Aorta (tissue), 5 donors: ENCODE measurements at regions not wholly inside any gene's neighbourhood (a gene's known extent, or its start where the extent isn't known, plus 50 kb on each side); places are given as distances from the start of the nearest gene placed in this dataset.
A peak's percentile ranks its signal among the peaks of the same experiment; 100 is the strongest.

ENCODE experiments used
- ATAC-seq: fragments of 200-7000 bp; cut with Tn5 transposase; one replicate; pipeline ENCODE4 v1.9.1; 2022; ENCODE audit warnings: moderate library complexity; ENCODE audit not compliant: low FRiP score
- DNase-seq, 2 donors: peaks; one replicate each; pipeline ENCODE4 v3.0.0-alpha.2; 2020
- H3K27ac ChIP-seq, 2 donors: one replicate each; pipeline ENCODE4 v1.5.1; 2013; ENCODE audit warnings: low read length in 2 of 2, mild to moderate bottlenecking in 2 of 2, moderate library complexity in 2 of 2, control low read depth in 1 of 2, inconsistent platforms in 1 of 2, low read depth in 1 of 2
- H3K27me3 ChIP-seq, 2 donors: one replicate each; pipeline ENCODE4 v1.6.1; 2013; ENCODE audit warnings: control low read depth in 1 of 2, low read length in 1 of 2, mild to moderate bottlenecking in 1 of 2, moderate library complexity in 1 of 2; ENCODE audit not compliant: insufficient read depth in 2 of 2, control insufficient read depth in 1 of 2
- H3K36me3 ChIP-seq, 2 donors: one replicate each; pipeline ENCODE4 v1.6.1; 2013; ENCODE audit warnings: control low read depth in 1 of 2, low read length in 1 of 2, mild to moderate bottlenecking in 1 of 2; ENCODE audit not compliant: insufficient read depth in 2 of 2, control insufficient read depth in 1 of 2
- H3K4me1 ChIP-seq, 2 donors: one replicate each; pipeline ENCODE4 v1.6.1; 2013; ENCODE audit warnings: low read length in 2 of 2, control low read depth in 1 of 2, mild to moderate bottlenecking in 1 of 2, moderate library complexity in 1 of 2; ENCODE audit not compliant: insufficient read depth in 2 of 2, control insufficient read depth in 1 of 2
- H3K4me3 ChIP-seq, 2 donors: one replicate each; pipeline ENCODE4 v1.5.1; 2013; ENCODE audit warnings: low read length in 2 of 2, control low read depth in 1 of 2, mild to moderate bottlenecking in 1 of 2
- H3K9me3 ChIP-seq: one replicate; pipeline ENCODE4 v1.6.1; 2013; ENCODE audit warnings: mild to moderate bottlenecking, low read length; ENCODE audit not compliant: control insufficient read depth
- WGBS, 2 donors: extraction: QIAGEN DNeasy Blood & Tissue Kit; methylation state at CpG; one replicate each; pipeline ENCODE4 v1.1.7; 2013; 5-methylcytosine and 5-hydroxymethylcytosine counted together
- intact Hi-C, 2 donors: fragments of 100-400 bp; cut with DNase I; formaldehyde crosslinking; loops; one replicate each; pipeline versions ENCODE4 v1.14.2 to v1.15.0; 2022
- donor health status: healthy with polysubstance abuse.
- donor health status: Bipolar disorder and iron deficiency.
- donor health status: DM: no; HTN: no; CAD: no.
- donor health status: DM: no; HTN: no; CAD: no.
- donor health status: DM: yes; HTN: yes; CAD: no.

DNA sequence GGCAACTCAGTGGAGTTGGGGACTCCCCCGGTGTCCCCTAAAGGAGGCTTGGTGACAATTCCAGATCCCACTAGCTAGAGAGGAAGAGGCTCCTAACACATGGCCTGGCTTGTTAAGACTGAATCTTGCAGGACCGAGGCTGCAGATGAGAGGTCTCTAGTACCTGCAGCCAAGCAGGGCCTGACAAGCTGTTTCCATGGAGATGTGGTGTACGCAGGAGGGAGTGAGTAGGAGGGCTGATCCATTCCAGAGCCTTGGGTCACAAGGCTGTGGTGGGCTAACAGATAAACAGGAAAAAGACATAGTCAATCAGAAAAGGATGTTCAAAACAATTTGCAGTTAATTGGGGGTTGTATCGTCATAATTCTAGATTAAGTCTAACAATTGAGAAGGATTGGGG, 77.3 kb upstream of the MKLN1 start:
- no peak for ATAC-seq
- intact Hi-C loops: no loop called here
- no peaks in the 10 kb centered on the region for H3K27me3 ChIP-seq
- H3K4me1 ChIP-seq: peaks cover 0 to 4% of the 10 kb centered on the region in 2 donors
- peaks cover 9% of the 10 kb centered on the region for H3K9me3 ChIP-seq
- DNase-seq: no peak
- no peak overlapping the region for H3K27ac ChIP-seq
- no peaks in the 10 kb centered on the region for H3K36me3 ChIP-seq
- no peak overlapping the region for H3K4me3 ChIP-seq
- 70 to 74% methylated on average over 4 of the region's 4 CpGs for WGBS, 2 donors

DNA sequence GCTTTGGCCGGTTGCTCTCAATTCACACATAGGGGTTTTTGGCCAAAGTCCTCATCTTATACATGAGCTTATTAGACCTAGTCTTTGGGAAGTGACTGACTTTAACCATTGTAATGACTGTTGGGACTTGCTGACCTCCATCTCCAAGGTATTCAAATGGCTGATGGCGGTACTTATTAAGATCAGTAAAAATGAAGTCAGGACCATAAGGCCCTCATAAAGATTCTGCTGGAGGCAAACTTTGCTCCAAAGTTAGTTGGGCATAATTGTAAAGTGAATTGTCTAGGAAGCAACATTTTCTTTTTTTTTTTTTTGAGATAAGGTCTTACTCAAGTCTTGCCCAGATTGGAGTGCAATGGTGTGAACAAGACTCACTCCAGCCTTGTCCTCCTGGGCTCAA, 76.3 kb upstream of the MKLN1 start:
- intact Hi-C loops: no loop called here
- 94 to 97% methylated on average over 2 of the region's 2 CpGs for WGBS, 2 donors
- DNase-seq (no peak), ATAC-seq (no peak)
- H3K27me3 ChIP-seq: no peaks in the 10 kb centered on the region
- no peak overlapping the region for H3K27ac ChIP-seq
- H3K9me3 ChIP-seq: peaks cover 9% of the 10 kb centered on the region
- H3K4me1 ChIP-seq: peaks cover 0 to 4% of the 10 kb centered on the region in 2 donors
- no peak overlapping the region for H3K4me3 ChIP-seq
- no peaks in the 10 kb centered on the region for H3K36me3 ChIP-seq

DNA sequence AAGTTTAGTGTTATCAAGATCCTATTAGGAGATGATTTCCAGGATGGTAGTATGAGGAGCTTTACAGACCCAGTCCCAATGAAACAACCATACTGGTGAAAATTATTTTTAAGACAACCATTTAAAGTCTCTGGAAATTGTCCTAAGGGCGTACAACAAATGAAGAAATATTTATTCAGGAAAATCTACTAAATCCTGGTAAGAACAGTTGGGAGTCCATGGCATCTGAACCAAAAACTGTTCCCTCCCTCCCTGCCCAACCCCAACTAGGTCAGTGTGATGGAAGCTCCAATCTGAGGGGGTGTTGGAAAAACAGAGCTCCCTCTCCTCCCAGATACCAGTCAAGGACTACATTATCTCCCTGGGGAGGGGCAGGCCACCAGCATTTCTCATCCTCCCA, 74.7 kb upstream of the MKLN1 start:
- 86% methylated on average over 1 of the region's 1 CpG for WGBS, 2 donors

DNA sequence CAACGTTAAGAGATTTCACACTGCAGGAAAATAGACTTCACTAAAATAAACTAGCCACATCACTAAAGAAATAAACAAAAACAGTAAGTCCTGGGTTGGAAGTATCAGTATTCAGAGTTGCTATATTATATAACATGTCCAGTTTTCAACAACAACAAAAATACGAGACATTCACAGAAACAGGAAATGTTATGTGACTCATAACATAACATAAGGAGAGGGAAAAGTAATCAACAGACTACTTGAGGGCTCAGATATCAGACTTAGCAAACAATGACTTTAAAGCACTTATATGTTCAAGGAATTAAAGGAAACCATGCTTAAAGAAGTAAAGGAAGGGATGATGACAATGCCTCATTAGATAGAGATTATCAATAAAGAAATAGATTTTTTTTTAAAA, 73.5 kb upstream of the MKLN1 start:
- ATAC-seq (no peak), DNase-seq (no peak)
- intact Hi-C loops: no loop called here
- H3K9me3 ChIP-seq: peaks cover 9% of the 10 kb centered on the region
- H3K36me3 ChIP-seq: no peaks in the 10 kb centered on the region
- no peaks in the 10 kb centered on the region for H3K27me3 ChIP-seq
- H3K4me1 ChIP-seq: peaks cover 0 to 4% of the 10 kb centered on the region in 2 donors
- no peak overlapping the region for H3K27ac ChIP-seq
- H3K4me3 ChIP-seq: no peak overlapping the region
- 66 to 74% methylated on average over 2 of the region's 2 CpGs for WGBS, 2 donors

More for the DNA sequence above, 74.7 kb upstream of the MKLN1 start:
- no peak for DNase-seq
- Histone ChIP-seq H3K9me3 (peaks cover 9% of the 10 kb centered on the region), H3K27ac (no peak overlapping the region), H3K36me3 (no peaks in the 10 kb centered on the region), H3K27me3 (no peaks in the 10 kb centered on the region), H3K4me1 (peaks cover 0 to 4% of the 10 kb centered on the region in 2 donors), H3K4me3 (no peak overlapping the region)
- intact Hi-C loops: no loop called here
- ATAC-seq: no peak

DNA sequence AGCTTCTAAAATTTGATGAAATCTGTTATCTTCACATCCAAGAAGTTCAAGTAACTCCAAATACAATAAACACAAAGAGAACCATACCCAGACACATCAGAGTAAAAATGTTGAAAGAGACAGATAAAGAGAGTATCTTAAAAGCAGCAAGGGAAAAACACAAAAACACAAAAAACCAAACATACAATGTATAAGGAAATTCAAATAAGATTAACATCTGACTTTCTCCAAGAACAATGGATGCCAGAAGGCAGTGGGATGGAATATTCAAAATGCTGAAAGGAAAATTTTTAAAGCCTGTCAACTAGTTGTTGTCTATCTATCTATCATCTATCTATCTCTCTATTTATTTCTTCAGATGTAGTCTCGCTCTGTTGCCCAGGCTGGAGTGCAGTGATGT, 72.4 kb upstream of the MKLN1 start:
- DNase-seq: no peak
- WGBS, 2 donors: 92 to 96% methylated on average over 1 of the region's 1 CpG
- Histone ChIP-seq H3K36me3 (no peaks in the 10 kb centered on the region), H3K4me1 (no peaks in the 10 kb centered on the region), H3K27ac (no peak overlapping the region), H3K27me3 (no peaks in the 10 kb centered on the region), H3K9me3 (peaks cover 9% of the 10 kb centered on the region), H3K4me3 (no peak overlapping the region)
- intact Hi-C loops: no loop called here
- no peak for ATAC-seq

DNA sequence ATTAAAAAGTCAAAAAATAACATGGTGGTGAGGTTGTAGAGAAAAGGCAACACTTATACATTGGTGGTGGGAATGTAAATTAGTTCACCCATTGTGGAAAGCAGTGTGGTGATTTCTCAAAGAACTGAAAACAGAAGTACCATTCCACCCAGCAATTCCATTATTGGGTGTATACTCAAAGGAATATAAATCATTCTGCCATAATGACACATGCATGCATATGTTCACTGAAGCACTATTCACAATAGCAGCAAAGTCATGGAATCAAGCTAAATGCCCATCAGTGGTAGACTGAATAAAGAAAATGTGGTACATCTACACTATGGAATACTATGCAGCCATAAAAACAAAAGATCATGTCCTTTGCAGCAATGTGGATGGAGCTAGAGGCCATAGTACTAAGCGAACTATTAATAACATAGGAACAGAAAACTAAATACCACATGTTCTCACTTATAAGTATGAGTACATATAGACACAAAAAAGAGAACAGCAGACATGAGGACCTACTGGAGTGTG, 66.1 kb upstream of the MKLN1 start:
- 92 to 96% methylated on average over 1 of the region's 1 CpG for WGBS, 2 donors
- DNase-seq (no peak), ATAC-seq (no peak)
- intact Hi-C loops: no loop called here
- Histone ChIP-seq H3K9me3 (no peaks in the 10 kb centered on the region), H3K36me3 (no peaks in the 10 kb centered on the region), H3K4me1 (no peaks in the 10 kb centered on the region), H3K27me3 (no peaks in the 10 kb centered on the region), H3K27ac (no peak overlapping the region), H3K4me3 (no peak overlapping the region)

DNA sequence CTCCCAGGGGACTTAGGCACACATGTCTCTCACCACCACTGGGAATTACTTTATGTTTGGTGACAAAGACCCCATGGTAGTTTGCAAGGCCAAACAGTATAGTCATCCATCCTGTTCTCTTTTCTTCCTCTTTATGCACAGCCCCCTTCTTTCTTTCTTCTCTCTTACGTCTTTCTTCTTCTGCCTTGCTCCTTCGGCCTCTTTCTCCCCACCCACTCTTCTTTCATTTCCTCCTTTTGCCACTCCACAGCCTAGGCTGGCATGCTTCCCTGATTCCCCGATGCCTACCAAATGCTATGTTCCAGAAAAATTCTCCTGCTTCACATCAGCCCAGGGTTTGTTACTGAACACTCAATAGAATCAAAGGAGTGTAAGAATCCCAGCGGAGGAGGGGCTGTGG, 62.4 kb upstream of the MKLN1 start:
- intact Hi-C loops: no loop called here
- no peak overlapping the region for H3K27ac ChIP-seq

DNA sequence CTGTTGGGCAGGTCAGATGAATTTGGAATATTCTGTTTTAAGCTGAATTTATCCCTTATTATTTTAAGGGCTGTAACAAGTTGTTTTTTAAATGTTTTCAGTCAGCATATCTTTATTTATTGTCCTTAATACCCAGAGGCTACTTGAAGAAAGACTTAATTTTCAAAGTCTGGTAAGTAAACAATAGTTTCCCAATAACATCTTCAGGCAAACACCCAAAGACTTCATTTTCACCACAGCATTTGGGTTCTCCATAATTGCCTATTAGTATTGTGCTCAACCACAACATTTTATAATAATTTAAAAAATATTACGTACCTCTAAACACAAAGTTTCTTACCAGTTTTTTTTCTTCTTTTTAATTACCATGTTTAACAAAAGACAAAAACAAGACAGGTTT, 60.0 kb upstream of the MKLN1 start:
- no peak overlapping the region for H3K4me3 ChIP-seq
- no peak overlapping the region for H3K27ac ChIP-seq
- H3K27me3 ChIP-seq: no peaks in the 10 kb centered on the region
- peaks cover 4% of the 10 kb centered on the region for H3K9me3 ChIP-seq
- no peak for DNase-seq
- 88 to 94% methylated on average over 1 of the region's 1 CpG for WGBS, 2 donors
- H3K4me1 ChIP-seq: no peaks in the 10 kb centered on the region
- intact Hi-C loops: no loop called here
- no peak for ATAC-seq
- no peaks in the 10 kb centered on the region for H3K36me3 ChIP-seq

More for the DNA sequence above, 62.4 kb upstream of the MKLN1 start:
- H3K4me3 ChIP-seq: no peak overlapping the region
- ATAC-seq (no peak), DNase-seq (peak in 1 of 2 donors; percentile 61)
- WGBS, 2 donors: 53 to 59% methylated on average over 4 of the region's 4 CpGs
- H3K36me3 ChIP-seq: no peaks in the 10 kb centered on the region
- no peaks in the 10 kb centered on the region for H3K4me1 ChIP-seq
- H3K9me3 ChIP-seq: peaks cover 4% of the 10 kb centered on the region
- H3K27me3 ChIP-seq: no peaks in the 10 kb centered on the region

DNA sequence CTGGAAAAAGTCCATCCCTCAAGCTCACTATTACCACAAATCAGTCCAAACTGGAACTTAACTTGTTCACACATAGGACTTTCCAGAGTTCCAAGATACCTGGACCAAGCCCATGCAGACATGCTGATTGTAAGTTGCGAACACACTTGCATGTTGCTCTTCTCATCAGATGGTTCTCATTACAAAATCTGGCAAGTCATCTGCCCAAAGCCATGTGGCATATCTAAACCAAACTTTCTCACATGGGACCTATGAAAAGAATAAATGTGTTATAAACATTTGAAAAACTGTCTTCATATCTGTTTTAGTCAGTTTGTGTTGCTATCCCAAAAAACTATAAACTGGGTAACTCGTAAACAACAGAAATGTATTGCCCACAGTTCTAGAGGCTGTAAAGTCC, 58.8 kb upstream of the MKLN1 start:
- H3K4me3 ChIP-seq: no peak overlapping the region
- H3K36me3 ChIP-seq: no peaks in the 10 kb centered on the region
- H3K9me3 ChIP-seq: peaks cover 4% of the 10 kb centered on the region
- no peak overlapping the region for H3K27ac ChIP-seq
- ATAC-seq: no peak
- WGBS, 2 donors: 76 to 98% methylated on average over 2 of the region's 2 CpGs
- H3K27me3 ChIP-seq: no peaks in the 10 kb centered on the region
- no peaks in the 10 kb centered on the region for H3K4me1 ChIP-seq
- no peak for DNase-seq
- intact Hi-C loops: no loop called here
